ENCODE measurements at regions not wholly inside any gene's neighbourhood (a gene's known extent, or its start where the extent isn't known, plus 50 kb on each side); places are given as distances from the start of the nearest gene placed in this dataset.
"Not testable (repeated sequence)": the region's sequence is repeated elsewhere in the genome, so short reads cannot be mapped to it uniquely, and the experiment has no call there.

- H3K36me3 Mint-ChIP-seq; H3K27me3 Mint-ChIP-seq; H3K4me1 Mint-ChIP-seq (ENCODE audit: low read depth in 2 of 2); DNase-seq (ENCODE audit: low spot score); H3K4me3 Mint-ChIP-seq; H3K27ac Mint-ChIP-seq; ATAC-seq; H3K9me3 Mint-ChIP-seq: not testable (repeated sequence)
Measured at GRCh38 chr4:189711956-189712355, 228.7 kb upstream of the FRG1 start.

GRCh38 chr4:189721016-189721993, 219.4 kb upstream of the FRG1 start:
- H3K36me3 Mint-ChIP-seq; DNase-seq (ENCODE audit: low spot score); H3K4me3 Mint-ChIP-seq; H3K27me3 Mint-ChIP-seq; H3K4me1 Mint-ChIP-seq (ENCODE audit: low read depth in 2 of 2); ATAC-seq; H3K27ac Mint-ChIP-seq: not testable (repeated sequence)
- H3K9me3 Mint-ChIP-seq: peaks cover 10% of the 10 kb centered on the region

- not testable (repeated sequence) for H3K4me1 Mint-ChIP-seq (ENCODE audit: low read depth in 2 of 2); H3K4me3 Mint-ChIP-seq; H3K36me3 Mint-ChIP-seq
Measured at GRCh38 chr4:189722324-189723003, 218.2 kb upstream of the FRG1 start.

GRCh38 chr4:189727982-189728638, 212.6 kb upstream of the FRG1 start:
- H3K27me3 Mint-ChIP-seq: not testable (repeated sequence)

More at GRCh38 chr4:189722324-189723003, 218.2 kb upstream of the FRG1 start:
- not testable (repeated sequence) for DNase-seq (ENCODE audit: low spot score); H3K9me3 Mint-ChIP-seq; H3K27ac Mint-ChIP-seq; H3K27me3 Mint-ChIP-seq; ATAC-seq

GRCh38 chr4:189731989-189732388, 208.7 kb upstream of the FRG1 start:
- ATAC-seq; H3K27ac Mint-ChIP-seq; H3K4me3 Mint-ChIP-seq; H3K36me3 Mint-ChIP-seq; H3K4me1 Mint-ChIP-seq (ENCODE audit: low read depth in 2 of 2); H3K27me3 Mint-ChIP-seq; DNase-seq (ENCODE audit: low spot score): not testable (repeated sequence)
- H3K9me3 Mint-ChIP-seq: peaks cover 24% of the 10 kb centered on the region

More at GRCh38 chr4:189727982-189728638, 212.6 kb upstream of the FRG1 start:
- not testable (repeated sequence) for H3K9me3 Mint-ChIP-seq; H3K36me3 Mint-ChIP-seq; H3K4me3 Mint-ChIP-seq; ATAC-seq; DNase-seq (ENCODE audit: low spot score); H3K4me1 Mint-ChIP-seq (ENCODE audit: low read depth in 2 of 2); H3K27ac Mint-ChIP-seq

- peaks cover 24% of the 10 kb centered on the region for H3K9me3 Mint-ChIP-seq
- H3K27ac Mint-ChIP-seq; H3K27me3 Mint-ChIP-seq; ATAC-seq; DNase-seq (ENCODE audit: low spot score); H3K4me1 Mint-ChIP-seq (ENCODE audit: low read depth in 2 of 2); H3K36me3 Mint-ChIP-seq; H3K4me3 Mint-ChIP-seq: not testable (repeated sequence)
Measured at GRCh38 chr4:189733507-189733906, 207.2 kb upstream of the FRG1 start.

- ATAC-seq; H3K27ac Mint-ChIP-seq; H3K4me3 Mint-ChIP-seq; H3K27me3 Mint-ChIP-seq; DNase-seq (ENCODE audit: low spot score); H3K4me1 Mint-ChIP-seq (ENCODE audit: low read depth in 2 of 2); H3K36me3 Mint-ChIP-seq: not testable (repeated sequence)
- H3K9me3 Mint-ChIP-seq: peaks cover 27% of the 10 kb centered on the region
Measured at GRCh38 chr4:189734648-189735267, 205.9 kb upstream of the FRG1 start.

GRCh38 chr4:189736656-189737055, 204.0 kb upstream of the FRG1 start:
- not testable (repeated sequence) for H3K27me3 Mint-ChIP-seq; ATAC-seq; H3K36me3 Mint-ChIP-seq; DNase-seq (ENCODE audit: low spot score); H3K4me3 Mint-ChIP-seq; H3K27ac Mint-ChIP-seq; H3K4me1 Mint-ChIP-seq (ENCODE audit: low read depth in 2 of 2)
- peaks cover 31% of the 10 kb centered on the region for H3K9me3 Mint-ChIP-seq

- not testable (repeated sequence) for H3K27ac Mint-ChIP-seq; H3K27me3 Mint-ChIP-seq; H3K4me3 Mint-ChIP-seq; H3K4me1 Mint-ChIP-seq (ENCODE audit: low read depth in 2 of 2); DNase-seq (ENCODE audit: low spot score); ATAC-seq; H3K9me3 Mint-ChIP-seq; H3K36me3 Mint-ChIP-seq
Measured at GRCh38 chr4:189740118-189740517, 200.6 kb upstream of the FRG1 start.

- no peaks in the 10 kb centered on the region for H3K4me1 Mint-ChIP-seq (ENCODE audit: low read depth in 2 of 2)
- ATAC-seq (no peak), DNase-seq (ENCODE audit: low spot score) (no peak)
- no peaks in the 10 kb centered on the region for H3K36me3 Mint-ChIP-seq
- no peaks in the 10 kb centered on the region for H3K27me3 Mint-ChIP-seq
- no peak overlapping the region for H3K4me3 Mint-ChIP-seq
- H3K9me3 Mint-ChIP-seq: peaks cover 10% of the 10 kb centered on the region
- no peak overlapping the region for H3K27ac Mint-ChIP-seq
Measured at GRCh38 chr4:189740873-189741272, 199.8 kb upstream of the FRG1 start.

GRCh38 chr4:189753092-189753491, 187.6 kb upstream of the FRG1 start:
- not testable (repeated sequence) for H3K4me1 Mint-ChIP-seq (ENCODE audit: low read depth in 2 of 2); DNase-seq (ENCODE audit: low spot score); H3K27ac Mint-ChIP-seq; ATAC-seq; H3K9me3 Mint-ChIP-seq; H3K4me3 Mint-ChIP-seq; H3K36me3 Mint-ChIP-seq; H3K27me3 Mint-ChIP-seq

- no peak overlapping the region for H3K4me3 Mint-ChIP-seq
- H3K4me1 Mint-ChIP-seq (ENCODE audit: low read depth in 2 of 2): no peaks in the 10 kb centered on the region
- H3K27ac Mint-ChIP-seq: no peak overlapping the region
Measured at GRCh38 chr4:189763583-189763982, 177.1 kb upstream of the FRG1 start.

GRCh38 chr4:189765301-189765700, 175.4 kb upstream of the FRG1 start:
- no peak overlapping the region for H3K27ac Mint-ChIP-seq
- no peak for ATAC-seq
- DNase-seq (ENCODE audit: low spot score): no peak
- H3K36me3 Mint-ChIP-seq: peaks cover 4% of the 10 kb centered on the region
- no peaks in the 10 kb centered on the region for H3K4me1 Mint-ChIP-seq (ENCODE audit: low read depth in 2 of 2)
- H3K27me3 Mint-ChIP-seq: no peaks in the 10 kb centered on the region
- no peak overlapping the region for H3K4me3 Mint-ChIP-seq
- H3K9me3 Mint-ChIP-seq: peaks cover 7% of the 10 kb centered on the region

More at GRCh38 chr4:189763583-189763982, 177.1 kb upstream of the FRG1 start:
- Mint-ChIP-seq H3K36me3 (peaks cover 8% of the 10 kb centered on the region), H3K9me3 (peaks cover 4% of the 10 kb centered on the region), H3K27me3 (no peaks in the 10 kb centered on the region)
- ATAC-seq (no peak), DNase-seq (ENCODE audit: low spot score) (no peak)

All from natural killer cell treated with Interleukin-12 subunit alpha and Interleukin-12 subunit beta and Interleukin-15 and Interleukin-18, amount 100 ng/mL, for 72 hours (primary cell).